Endothelial cell of umbilical vein (primary cell): ENCODE measurements at regions not wholly inside any gene's neighbourhood (a gene's known extent, or its start where the extent isn't known, plus 50 kb on each side); places are given as distances from the start of the nearest gene placed in this dataset.

Source experiments
- BruUV-seq: library from RNA; stranded (reverse); fragments of 400-500 nt; replicated peaks from 2 replicates; lab custom pipeline; 2021; lab: Mats Ljungman, UMichigan
- CTCF ChIA-PET: fragments of 300-600, 350-600 bp; sonication (Branson Sonifier 250); formaldehyde crosslinking; loops from one replicate; lab custom pipeline; 2021; ENCODE audit warnings: antibody characterized with exemption, inconsistent platforms; lab: Charles Lee
- POLR2A ChIA-PET: fragments of 300-600, 350-600 bp; sonication (Branson Sonifier 250); formaldehyde crosslinking; loops from one replicate; lab custom pipeline; 2021; ENCODE audit warnings: antibody characterized with exemption, inconsistent platforms; lab: Charles Lee
- DNase-seq: peaks from one replicate; pipeline ENCODE4 v3.0.0-alpha.2; 2011; ENCODE audit warnings: low read depth, low spot score
- FAIRE-seq: peaks from 2 replicates; lab custom pipeline; 2011; peaks lifted over from hg19 to GRCh38; lab: Jason Lieb, UNC
- H2AFZ ChIP-seq: 2 replicates; pipeline ENCODE4 v1.6.0; 2012; ENCODE audit warnings: low read depth, low read length, control low read depth, inconsistent platforms
- H3K27ac ChIP-seq: 2 replicates; pipeline ENCODE4 v1.5.1; 2011; ENCODE audit warnings: low read depth, mild to moderate bottlenecking, control low read depth, low read length, moderate library complexity; ENCODE audit not compliant: insufficient read depth
- H3K27me3 ChIP-seq, 2 experiments: 2 replicates each; pipeline versions ENCODE4 v1.6.0 to v1.6.1; 2011; ENCODE audit warnings: low read length in 2 of 2, mixed read lengths in 1 of 2; ENCODE audit not compliant: control insufficient read depth in 2 of 2, insufficient read depth in 2 of 2
- H3K36me3 ChIP-seq, 2 experiments: 2 replicates in 1 of 2; 3 replicates in 1 of 2; pipeline ENCODE4 v1.5.1; 2011; ENCODE audit warnings: low read length in 2 of 2, mild to moderate bottlenecking in 1 of 2, moderate library complexity in 1 of 2; ENCODE audit not compliant: control insufficient read depth in 2 of 2, insufficient read depth in 2 of 2; ENCODE audit errors: extremely low read depth in 1 of 2
- H3K4me1 ChIP-seq: 3 replicates; pipeline ENCODE4 v1.5.1; 2011; ENCODE audit warnings: mild to moderate bottlenecking, low read length; ENCODE audit not compliant: control insufficient read depth, insufficient read depth; ENCODE audit errors: extremely low read depth
- H3K4me2 ChIP-seq: 2 replicates; pipeline ENCODE4 v1.6.1; 2011; ENCODE audit warnings: low read length, control low read depth, mixed read lengths; ENCODE audit not compliant: insufficient read depth
- H3K4me3 ChIP-seq, 3 experiments: fragments of 200-600 bp in 1 of 3; sonication (generic), shearing (Covaris generic) in 1 of 3; replicated peaks in 1 of 3; 2 replicates each; pipeline ENCODE4 v1.5.1; 2011 to 2016; ENCODE audit warnings: control low read depth in 3 of 3, low read length in 3 of 3, mild to moderate bottlenecking in 2 of 3, inconsistent platforms in 1 of 3, low read depth in 1 of 3, moderate library complexity in 1 of 3; ENCODE audit not compliant: insufficient read depth in 1 of 3
- H3K79me2 ChIP-seq: 2 replicates; pipeline ENCODE4 v1.6.0; 2012; ENCODE audit warnings: low read length, inconsistent platforms; ENCODE audit not compliant: control insufficient read depth, insufficient read depth
- H3K9ac ChIP-seq: replicated peaks from 2 replicates; pipeline ENCODE3; 2011; ENCODE audit warnings: low read length, control low read depth; ENCODE audit not compliant: insufficient read depth; ENCODE audit errors: extremely low read depth
- H3K9me1 ChIP-seq: replicated peaks from 3 replicates; pipeline ENCODE4 v1.6.0; 2011; ENCODE audit warnings: mild to moderate bottlenecking, low read length; ENCODE audit not compliant: control insufficient read depth, insufficient read depth; ENCODE audit errors: extremely low read depth
- H3K9me3 ChIP-seq: replicated peaks from 2 replicates; pipeline ENCODE4 v1.5.1; 2012; ENCODE audit warnings: low read length, inconsistent platforms; ENCODE audit not compliant: control insufficient read depth, insufficient read depth
- H4K20me1 ChIP-seq: replicated peaks from 2 replicates; pipeline ENCODE3; 2011; ENCODE audit warnings: mild to moderate bottlenecking, low read length; ENCODE audit not compliant: control insufficient read depth, insufficient read depth; ENCODE audit errors: extremely low read depth
- CTCF ChIP-seq, 2 donors: IDR thresholded peaks; 1 replicate in 1 of 2; 2 replicates in 1 of 2; pipeline ENCODE4 v1.5.1; 2011; ENCODE audit warnings: low read length in 2 of 2, mild to moderate bottlenecking in 2 of 2, moderate library complexity in 2 of 2, control low read depth in 1 of 2, inconsistent platforms in 1 of 2, low read depth in 1 of 2; ENCODE audit not compliant: insufficient read depth in 1 of 2; ENCODE audit errors: extremely low read depth in 1 of 2
- EZH2 ChIP-seq: IDR thresholded peaks from 2 replicates; pipeline ENCODE4 v1.6.1; 2012; ENCODE audit warnings: borderline replicate concordance, low read depth, mild to moderate bottlenecking, moderate library complexity, low read length, inconsistent platforms; ENCODE audit not compliant: severe bottlenecking
- FOS ChIP-seq: IDR thresholded peaks from 2 replicates; pipeline ENCODE4 v1.6.1; 2011; ENCODE audit warnings: mild to moderate bottlenecking, low read length, moderate library complexity, borderline replicate concordance; ENCODE audit not compliant: insufficient read depth
- GATA2 ChIP-seq: IDR thresholded peaks from 2 replicates; pipeline ENCODE4 v1.7.0; 2011; ENCODE audit warnings: low read depth, mild to moderate bottlenecking, moderate library complexity, mixed read lengths, low read length; ENCODE audit not compliant: insufficient read length, insufficient read depth
- JUN ChIP-seq: IDR thresholded peaks from 2 replicates; pipeline ENCODE4 v1.6.1; 2011; ENCODE audit warnings: borderline replicate concordance, low read depth; ENCODE audit not compliant: insufficient read length, insufficient read depth
- MAX ChIP-seq: IDR thresholded peaks from 2 replicates; pipeline ENCODE4 v1.6.1; 2011; ENCODE audit not compliant: insufficient read depth, insufficient read length
- MYC ChIP-seq: IDR thresholded peaks from one replicate; pipeline ENCODE4 v1.6.1; 2011; ENCODE audit warnings: mild to moderate bottlenecking, low read depth, low read length
- POLR2A ChIP-seq: IDR thresholded peaks from 2 replicates; pipeline ENCODE4 v1.6.1; 2012; ENCODE audit warnings: low read depth, mild to moderate bottlenecking, control low read depth, low read length
- POLR2AphosphoS5 ChIP-seq: IDR thresholded peaks from 2 replicates; pipeline ENCODE4 v1.6.1; 2012; ENCODE audit warnings: low read depth, mild to moderate bottlenecking, control low read depth, low read length, moderate library complexity; ENCODE audit not compliant: insufficient read depth
- dilution Hi-C: fragments of 300-500 bp; cut with MboI; formaldehyde crosslinking; loops from one replicate; pipeline ENCODE4 v1.15.0; 2019; ENCODE audit warnings: low sequenced_read_pairs; ENCODE audit not compliant: extremely low pct_ligation_motif_present
- intact Hi-C: fragments of 100-400 bp; cut with micrococcal nuclease; formaldehyde crosslinking; loops from one replicate; pipeline ENCODE4 v1.10.0; 2022

- FAIRE-seq = no peak
- CTCF ChIA-PET = no interaction called here
- no peak for DNase-seq
Observed at GRCh38 chr2:40734797-40735196, 282.9 kb upstream of the SLC8A1 start.

GRCh38 chr2:40737180-40737579, 285.3 kb upstream of the SLC8A1 start:
- Histone ChIP-seq H2AFZ (no peak overlapping the region), H3K79me2 (no peaks in the 10 kb centered on the region), H3K9ac (no peak overlapping the region), H3K27ac (no peak overlapping the region), H3K4me2 (no peak overlapping the region), H3K4me3 (no peak overlapping the region), H3K9me1 (no peaks in the 10 kb centered on the region), H3K36me3 (no peaks in the 10 kb centered on the region), H3K9me3 (no peaks in the 10 kb centered on the region), H3K4me1 (no peaks in the 10 kb centered on the region), H4K20me1 (no peaks in the 10 kb centered on the region), H3K27me3 (no peaks in the 10 kb centered on the region)
- TF ChIP-seq EZH2 (no peak), MYC (no peak), POLR2AphosphoS5 (no peak), FOS (no peak), JUN (no peak), MAX (no peak), POLR2A (no peak), CTCF (IDR thresholded peaks at IDR 0.05; ENCODE audit: extremely low read depth in 1 of 2, insufficient read depth in 1 of 2, low read depth in 1 of 2, low read length in 2 of 2) (no peak), GATA2 (no peak)
- BruUV-seq = no TSS peak
- POLR2A ChIA-PET = no interaction called here
- DNase-seq (no peak), FAIRE-seq (no peak)
- dilution Hi-C loops = no loop called here
- CTCF ChIA-PET = no interaction called here
- intact Hi-C loops = no loop called here

More at GRCh38 chr2:40734797-40735196, 282.9 kb upstream of the SLC8A1 start:
- H3K27me3 ChIP-seq = no peaks in the 10 kb centered on the region
- no peak overlapping the region for H2AFZ ChIP-seq
- no peaks in the 10 kb centered on the region for H4K20me1 ChIP-seq
- H3K4me2 ChIP-seq = no peak overlapping the region
- H3K9me3 ChIP-seq = no peaks in the 10 kb centered on the region
- no peaks in the 10 kb centered on the region for H3K9me1 ChIP-seq
- H3K9ac ChIP-seq = no peak overlapping the region
- dilution Hi-C loops = no loop called here
- no peak overlapping the region for H3K4me3 ChIP-seq
- H3K36me3 ChIP-seq = no peaks in the 10 kb centered on the region
- intact Hi-C loops = no loop called here
- no peaks in the 10 kb centered on the region for H3K4me1 ChIP-seq
- no peak for TF ChIP-seq POLR2AphosphoS5
- H3K27ac ChIP-seq = no peak overlapping the region
- no TSS peak for BruUV-seq
- H3K79me2 ChIP-seq = no peaks in the 10 kb centered on the region
- POLR2A ChIA-PET = no interaction called here
